SH-SY5Y (cell line): ENCODE measurements at regions not wholly inside any gene's neighbourhood (a gene's known extent, or its start where the extent isn't known, plus 50 kb on each side); places are given as distances from the start of the nearest gene placed in this dataset.

ENCODE experiments used
- GATA2 ChIP-seq: IDR thresholded peaks from 2 replicates; pipeline ENCODE4 v1.6.1; 2011; ENCODE audit warnings: mild to moderate bottlenecking, low read depth, low read length
- GATA3 ChIP-seq: IDR thresholded peaks from 2 replicates; pipeline ENCODE4 v1.6.1; 2011; ENCODE audit warnings: low read depth, mild to moderate bottlenecking, low read length, moderate library complexity

GRCh38 chr10:61355211-61355610, 98.0 kb downstream of the TMEM26 start:
- no peak for TF ChIP-seq GATA3
- TF ChIP-seq GATA2: no peak
